Gastrocnemius medialis (tissue), 4 donors: ENCODE measurements at regions not wholly inside any gene's neighbourhood (a gene's known extent, or its start where the extent isn't known, plus 50 kb on each side); places are given as distances from the start of the nearest gene placed in this dataset.

ENCODE experiments used
- ATAC-seq, 2 donors: fragments of 150-250 bp; one replicate each; pipeline ENCODE4 v1.9.1; 2016
- DNase-seq, 2 donors: peaks; one replicate each; pipeline ENCODE4 v3.0.0-alpha.2; 2019
- H3K27ac ChIP-seq, 4 donors: fragments of 200-600 bp; sonication (generic); 1 replicate in 1 of 4; 2 replicates in 3 of 4; pipeline ENCODE4 v1.5.1; 2016 to 2018; ENCODE audit warnings: mild to moderate bottlenecking in 2 of 4, moderate library complexity in 1 of 4
- H3K27me3 ChIP-seq, 3 donors: fragments of 200-600 bp; sonication (generic) in 2 of 3; 1 replicate in 1 of 3; 2 replicates in 2 of 3; pipeline versions ENCODE4 v1.5.1 to v1.6.0; 2016 to 2019; ENCODE audit warnings: mild to moderate bottlenecking in 1 of 3, moderate library complexity in 1 of 3
- H3K36me3 ChIP-seq, 2 donors: fragments of 200-600 bp; sonication (generic) in 1 of 2; one replicate each; pipeline ENCODE4 v1.5.1; 2017 to 2018
- H3K4me1 ChIP-seq, 2 donors: fragments of 200-600 bp; sonication (generic) in 1 of 2; one replicate each; pipeline ENCODE4 v1.5.1; 2016 to 2017; ENCODE audit warnings: mild to moderate bottlenecking in 2 of 2
- H3K4me3 ChIP-seq, 4 donors: fragments of 200-600 bp; sonication (generic) in 3 of 4; 1 replicate in 1 of 4; 2 replicates in 3 of 4; pipeline ENCODE4 v1.5.1; 2016 to 2019; ENCODE audit warnings: mild to moderate bottlenecking in 2 of 4
- H3K9me3 ChIP-seq, 3 donors: fragments of 200-600 bp; sonication (generic) in 2 of 3; 1 replicate in 1 of 3; 2 replicates in 2 of 3; pipeline ENCODE4 v1.5.1; 2016 to 2019
- POLR2A ChIP-seq, 2 donors: fragments of 450-650 bp; IDR thresholded peaks; one replicate each; pipeline ENCODE4 v1.6.1; 2017; ENCODE audit warnings: antibody characterized with exemption in 2 of 2, mild to moderate bottlenecking in 2 of 2, moderate library complexity in 2 of 2
- in situ Hi-C, 4 donors: fragments of 200-750 bp; cut with MboI; loops; one replicate each; pipeline versions ENCODE4 v1.15.0 to v1.8.0; 2017; ENCODE audit warnings: low sequenced_read_pairs in 4 of 4
- intact Hi-C: fragments of 100-400 bp; cut with DNase I; formaldehyde crosslinking; loops from one replicate; pipeline ENCODE4 v1.15.1; 2023; ENCODE audit warnings: low total_unique reads
- TF ChIP-seq, protein P1 (sequence below), 5 experiments: fragments of 450-650 bp in 3 of 5; fragments of 200-600 bp in 2 of 5; sonication (generic) in 2 of 5; IDR thresholded peaks in 4 of 5; conservative IDR thresholded peaks in 1 of 5; 1 replicate in 4 of 5; 2 replicates in 1 of 5; pipeline ENCODE4 v1.5.1; 2016 to 2019; ENCODE audit warnings: antibody characterized with exemption in 5 of 5, mild to moderate bottlenecking in 3 of 5, moderate library complexity in 3 of 5

DNA sequence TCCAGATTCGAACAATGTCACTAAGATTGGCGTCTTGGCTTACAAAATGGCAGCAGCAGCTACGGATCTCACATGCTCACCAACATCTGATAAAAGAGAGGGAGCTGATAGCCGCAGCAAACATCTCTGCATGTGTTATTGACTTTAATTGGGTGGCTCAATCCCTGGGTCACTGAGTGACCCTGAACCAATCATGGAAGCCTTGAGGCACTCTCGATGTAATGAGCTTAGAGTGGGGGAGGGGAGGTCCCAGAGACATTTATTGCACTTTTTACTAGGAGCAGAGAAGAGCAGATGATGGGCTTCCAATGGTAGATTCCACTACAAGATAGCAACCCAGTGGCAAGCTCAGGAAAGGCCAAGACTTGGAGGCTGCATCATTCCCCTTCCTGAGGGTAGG is 238.7 kb downstream of the BMP7 start:
- H3K9me3 ChIP-seq = no peaks in the 10 kb centered on the region
- intact Hi-C loops (no loop called here), in situ Hi-C loops (no loop called here)
- no peaks in the 10 kb centered on the region for H3K36me3 ChIP-seq
- no peaks in the 10 kb centered on the region for H3K4me1 ChIP-seq
- no peak overlapping the region for H3K27ac ChIP-seq
- no peak for DNase-seq
- H3K27me3 ChIP-seq = peaks cover 0 to 3% (median 2%) of the 10 kb centered on the region in 3 donors
- ATAC-seq = no peak
- no peak for TF ChIP-seq POLR2A (IDR thresholded peaks at IDR 0.05)
- no peak overlapping the region for H3K4me3 ChIP-seq

DNA sequence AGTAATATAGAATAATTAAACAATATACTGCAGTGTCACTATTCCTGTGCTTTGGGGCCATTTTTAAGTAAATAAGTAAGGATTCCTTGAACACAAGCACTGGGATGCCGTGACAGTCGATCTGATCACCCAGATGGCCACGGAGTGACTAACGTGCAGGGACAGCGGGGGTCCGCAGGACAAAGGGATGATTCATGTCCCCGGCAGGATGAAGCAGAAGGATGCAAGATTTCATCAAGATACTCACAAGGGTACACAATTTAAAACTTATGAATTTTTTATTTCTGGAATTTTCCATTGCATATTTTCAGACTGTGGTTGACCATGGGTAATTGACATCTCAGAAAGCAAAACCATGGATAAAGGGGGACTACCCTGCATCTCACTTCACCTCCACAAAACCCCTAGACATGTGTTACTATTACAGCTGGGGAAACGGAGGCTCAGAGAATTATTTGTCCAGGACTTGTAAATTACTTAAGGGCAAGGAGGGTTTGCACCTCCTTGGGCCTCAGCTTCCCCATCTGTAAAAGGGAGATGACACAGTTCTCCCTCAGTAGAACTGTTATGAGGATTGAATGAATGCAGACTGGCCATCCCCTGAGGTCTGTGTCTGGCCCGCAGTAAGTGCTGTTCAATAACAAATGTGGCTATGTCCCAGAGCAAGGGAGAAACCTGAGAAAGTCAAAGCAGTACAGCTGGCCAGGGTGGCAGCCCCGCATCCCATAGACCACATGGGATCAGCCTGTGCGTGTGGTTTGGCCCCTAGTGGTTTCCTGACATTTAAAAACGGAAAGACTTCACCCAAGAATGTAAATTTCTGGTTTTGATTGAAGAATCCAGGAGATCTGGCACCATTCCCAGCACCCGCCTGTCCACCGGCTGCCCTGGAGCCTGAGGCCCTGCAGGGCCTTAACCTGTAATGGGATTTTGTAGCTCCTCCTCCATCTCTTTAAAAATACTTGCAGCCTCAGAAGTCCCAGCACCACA is 235.5 kb downstream of the BMP7 start:
- no peak for DNase-seq
- H3K4me3 ChIP-seq = no peak overlapping the region
- in situ Hi-C loops (no loop called here), intact Hi-C loops (no loop called here)
- peaks cover 0 to 3% (median 0%) of the 10 kb centered on the region in 3 donors for H3K27me3 ChIP-seq
- no peak for TF ChIP-seq POLR2A (IDR thresholded peaks at IDR 0.05)
- TF ChIP-seq, protein P1, sequence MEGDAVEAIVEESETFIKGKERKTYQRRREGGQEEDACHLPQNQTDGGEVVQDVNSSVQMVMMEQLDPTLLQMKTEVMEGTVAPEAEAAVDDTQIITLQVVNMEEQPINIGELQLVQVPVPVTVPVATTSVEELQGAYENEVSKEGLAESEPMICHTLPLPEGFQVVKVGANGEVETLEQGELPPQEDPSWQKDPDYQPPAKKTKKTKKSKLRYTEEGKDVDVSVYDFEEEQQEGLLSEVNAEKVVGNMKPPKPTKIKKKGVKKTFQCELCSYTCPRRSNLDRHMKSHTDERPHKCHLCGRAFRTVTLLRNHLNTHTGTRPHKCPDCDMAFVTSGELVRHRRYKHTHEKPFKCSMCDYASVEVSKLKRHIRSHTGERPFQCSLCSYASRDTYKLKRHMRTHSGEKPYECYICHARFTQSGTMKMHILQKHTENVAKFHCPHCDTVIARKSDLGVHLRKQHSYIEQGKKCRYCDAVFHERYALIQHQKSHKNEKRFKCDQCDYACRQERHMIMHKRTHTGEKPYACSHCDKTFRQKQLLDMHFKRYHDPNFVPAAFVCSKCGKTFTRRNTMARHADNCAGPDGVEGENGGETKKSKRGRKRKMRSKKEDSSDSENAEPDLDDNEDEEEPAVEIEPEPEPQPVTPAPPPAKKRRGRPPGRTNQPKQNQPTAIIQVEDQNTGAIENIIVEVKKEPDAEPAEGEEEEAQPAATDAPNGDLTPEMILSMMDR (IDR thresholded peaks at IDR 0.05 in 4 of 5, conservative IDR thresholded peaks at IDR 0.05 in 1 of 5) = no peak
- ATAC-seq = no peak
- no peaks in the 10 kb centered on the region for H3K36me3 ChIP-seq
- no peaks in the 10 kb centered on the region for H3K9me3 ChIP-seq
- H3K27ac ChIP-seq = no peak overlapping the region
- H3K4me1 ChIP-seq = no peaks in the 10 kb centered on the region

DNA sequence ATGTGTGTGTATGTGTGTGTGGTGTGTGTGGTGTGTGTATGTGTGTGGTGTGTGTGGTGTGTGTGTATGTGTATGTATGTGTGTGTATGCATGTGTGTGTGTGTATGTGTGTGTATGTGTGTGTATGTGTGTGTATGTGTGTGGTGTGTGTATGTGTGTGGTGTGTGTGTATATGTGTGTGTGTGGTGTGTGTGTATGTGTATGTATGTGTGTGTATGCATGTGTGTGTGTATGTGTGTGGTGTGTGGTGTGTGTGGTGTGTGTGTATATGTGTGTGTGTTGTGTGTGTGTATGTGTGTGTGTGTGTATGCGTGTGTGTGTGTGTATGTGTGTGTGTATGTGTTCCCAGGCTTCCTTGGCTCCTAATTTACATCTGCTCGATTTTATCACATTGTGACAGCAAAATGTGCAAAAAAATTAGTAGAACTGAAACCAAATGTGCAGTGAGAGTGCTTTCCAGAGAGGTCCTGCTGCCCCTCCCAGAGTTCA is 234.5 kb downstream of the BMP7 start:
- intact Hi-C loops = no loop called here
- H3K27me3 ChIP-seq = peaks cover 0 to 3% (median 0%) of the 10 kb centered on the region in 3 donors
- in situ Hi-C loops = no loop called here
- H3K4me3 ChIP-seq = no peak overlapping the region
- no peaks in the 10 kb centered on the region for H3K4me1 ChIP-seq
- DNase-seq = no peak
- TF ChIP-seq POLR2A (IDR thresholded peaks at IDR 0.05) = no peak
- TF ChIP-seq, protein P1 (IDR thresholded peaks at IDR 0.05 in 4 of 5, conservative IDR thresholded peaks at IDR 0.05 in 1 of 5) = no peak
- no peak for ATAC-seq
- no peaks in the 10 kb centered on the region for H3K9me3 ChIP-seq
- no peak overlapping the region for H3K27ac ChIP-seq
- H3K36me3 ChIP-seq = no peaks in the 10 kb centered on the region

DNA sequence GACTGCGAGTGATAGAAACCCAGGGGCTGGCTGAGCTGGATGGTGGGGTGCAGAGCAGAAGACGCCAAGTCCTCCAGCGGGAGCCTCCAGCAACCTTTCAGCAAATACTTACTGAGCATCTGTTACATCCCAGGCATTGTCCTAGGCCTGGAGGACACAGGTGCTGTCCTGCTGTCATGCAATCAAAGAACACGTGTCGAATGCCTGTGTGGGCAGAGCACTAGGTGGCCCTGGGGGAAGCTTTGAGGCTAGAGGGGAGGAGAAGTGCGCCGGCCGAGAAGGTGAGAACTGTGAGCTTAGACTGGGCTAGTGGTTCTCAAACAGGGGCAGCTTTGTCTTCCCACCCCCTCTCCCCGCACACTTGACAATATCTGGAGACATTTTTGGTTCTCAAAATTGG is 233.6 kb downstream of the BMP7 start:
- DNase-seq (no peak), ATAC-seq (no peak)
- Histone ChIP-seq H3K36me3 (no peaks in the 10 kb centered on the region), H3K4me3 (no peak overlapping the region), H3K27ac (no peak overlapping the region), H3K9me3 (no peaks in the 10 kb centered on the region), H3K4me1 (no peaks in the 10 kb centered on the region), H3K27me3 (peaks cover 0 to 6% (median 0%) of the 10 kb centered on the region in 3 donors)
- intact Hi-C loops (no loop called here), in situ Hi-C loops (no loop called here)
- TF ChIP-seq POLR2A (IDR thresholded peaks at IDR 0.05) = no peak
- TF ChIP-seq, protein P1 (IDR thresholded peaks at IDR 0.05 in 4 of 5, conservative IDR thresholded peaks at IDR 0.05 in 1 of 5) = no peak

DNA sequence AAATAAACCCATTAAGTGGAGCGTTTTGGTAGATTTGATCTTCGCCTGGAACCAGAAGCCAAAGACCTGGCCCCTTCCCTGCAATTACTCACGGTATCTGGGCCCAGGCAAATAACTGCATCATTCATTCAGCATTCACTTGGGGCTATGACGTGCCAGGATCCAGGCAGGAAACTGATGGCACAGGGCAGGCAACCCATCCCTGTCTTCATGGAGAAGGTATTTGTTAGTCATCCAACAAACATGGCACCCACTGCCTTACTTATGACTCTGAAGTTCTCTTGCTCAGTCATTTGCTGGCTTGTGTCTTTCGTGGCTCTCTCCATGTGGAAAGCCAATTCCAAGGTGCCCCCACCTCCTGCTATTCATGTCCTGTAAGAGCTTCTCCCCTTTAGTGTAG is 232.4 kb downstream of the BMP7 start:
- no peaks in the 10 kb centered on the region for H3K36me3 ChIP-seq
- peaks cover 0 to 6% (median 0%) of the 10 kb centered on the region in 3 donors for H3K27me3 ChIP-seq
- no peak overlapping the region for H3K4me3 ChIP-seq
- H3K4me1 ChIP-seq = no peaks in the 10 kb centered on the region
- intact Hi-C loops = no loop called here
- no peak overlapping the region for H3K27ac ChIP-seq
- DNase-seq = no peak
- no peak for TF ChIP-seq POLR2A (IDR thresholded peaks at IDR 0.05)
- TF ChIP-seq, protein P1 (IDR thresholded peaks at IDR 0.05 in 4 of 5, conservative IDR thresholded peaks at IDR 0.05 in 1 of 5) = no peak
- H3K9me3 ChIP-seq = no peaks in the 10 kb centered on the region
- ATAC-seq = no peak
- in situ Hi-C loops = no loop called here
